ENCODE measurements at regions not wholly inside any gene's neighbourhood (a gene's known extent, or its start where the extent isn't known, plus 50 kb on each side); places are given as distances from the start of the nearest gene placed in this dataset.

- DNase-seq (ENCODE audit: low read depth), result no peak
These were observed 1021.4 kb downstream of the BRD1 start for GRCh38 chr22:48806227-48806781.

DNA sequence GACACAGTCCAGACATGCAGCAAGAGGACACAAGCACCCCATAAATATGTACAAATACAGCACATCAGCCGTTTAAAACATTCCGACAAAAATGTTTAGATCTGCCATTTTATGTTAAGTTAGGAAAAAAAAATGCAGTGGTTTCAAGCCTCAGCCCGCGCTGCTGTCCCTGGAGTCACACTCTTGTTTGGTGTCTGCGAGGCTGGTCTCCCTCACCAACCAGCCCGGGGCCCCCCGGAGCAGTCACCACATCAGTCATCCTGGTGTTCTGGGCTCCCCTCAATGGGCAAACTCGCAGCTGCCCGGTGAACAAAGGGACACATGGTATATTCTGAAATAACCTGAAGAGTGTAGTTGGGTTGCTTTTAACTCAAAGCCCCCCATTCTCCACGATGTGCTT is 1022.2 kb downstream of the BRD1 start:
- no peak for DNase-seq (ENCODE audit: low read depth)

GRCh38 chr22:48804811-48805301 is 1022.8 kb downstream of the BRD1 start:
- DNase-seq (ENCODE audit: low read depth), result no peak

DNA sequence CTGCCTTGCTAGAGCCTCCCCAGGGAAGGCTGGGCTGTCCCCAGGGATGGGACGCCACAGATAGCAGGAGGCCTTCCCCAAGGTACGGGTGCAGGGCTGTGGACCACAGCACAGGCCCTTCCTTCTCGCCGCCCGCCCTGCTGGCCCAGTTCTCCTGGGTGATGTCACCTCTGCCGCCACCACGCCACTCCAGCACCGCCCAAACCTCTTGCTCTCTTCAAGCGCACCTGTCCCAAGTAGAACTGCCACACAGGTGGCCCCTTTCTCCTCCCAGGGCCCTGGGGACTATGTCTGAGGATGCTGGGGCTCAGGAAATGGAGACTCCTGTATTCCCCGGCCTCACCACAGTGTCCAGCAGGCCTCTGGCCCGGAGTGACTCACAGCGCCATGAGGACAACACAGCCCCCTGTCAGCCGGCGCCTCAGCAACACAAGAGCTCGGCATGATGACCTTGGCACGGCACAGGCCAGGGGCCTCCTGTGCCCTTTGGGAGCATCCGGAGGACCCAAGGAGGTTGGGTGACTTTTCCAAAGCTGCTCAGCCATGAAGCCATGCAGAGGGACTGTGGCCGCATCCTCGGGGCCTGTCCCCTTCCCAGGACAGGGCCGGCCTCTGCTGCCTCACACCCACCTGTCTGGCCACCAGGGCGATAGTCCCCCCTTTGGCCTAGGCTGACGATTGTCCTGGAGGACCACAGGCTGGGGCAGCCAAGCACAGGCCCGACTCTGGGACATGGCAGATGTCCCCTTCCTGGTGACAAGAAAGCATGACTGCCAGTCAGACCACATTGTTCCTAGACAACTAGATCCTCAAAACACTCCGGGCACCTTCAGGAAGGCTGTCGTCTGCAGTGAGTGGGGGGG is 1023.5 kb downstream of the BRD1 start:
- no peak for DNase-seq (ENCODE audit: low read depth)

DNA sequence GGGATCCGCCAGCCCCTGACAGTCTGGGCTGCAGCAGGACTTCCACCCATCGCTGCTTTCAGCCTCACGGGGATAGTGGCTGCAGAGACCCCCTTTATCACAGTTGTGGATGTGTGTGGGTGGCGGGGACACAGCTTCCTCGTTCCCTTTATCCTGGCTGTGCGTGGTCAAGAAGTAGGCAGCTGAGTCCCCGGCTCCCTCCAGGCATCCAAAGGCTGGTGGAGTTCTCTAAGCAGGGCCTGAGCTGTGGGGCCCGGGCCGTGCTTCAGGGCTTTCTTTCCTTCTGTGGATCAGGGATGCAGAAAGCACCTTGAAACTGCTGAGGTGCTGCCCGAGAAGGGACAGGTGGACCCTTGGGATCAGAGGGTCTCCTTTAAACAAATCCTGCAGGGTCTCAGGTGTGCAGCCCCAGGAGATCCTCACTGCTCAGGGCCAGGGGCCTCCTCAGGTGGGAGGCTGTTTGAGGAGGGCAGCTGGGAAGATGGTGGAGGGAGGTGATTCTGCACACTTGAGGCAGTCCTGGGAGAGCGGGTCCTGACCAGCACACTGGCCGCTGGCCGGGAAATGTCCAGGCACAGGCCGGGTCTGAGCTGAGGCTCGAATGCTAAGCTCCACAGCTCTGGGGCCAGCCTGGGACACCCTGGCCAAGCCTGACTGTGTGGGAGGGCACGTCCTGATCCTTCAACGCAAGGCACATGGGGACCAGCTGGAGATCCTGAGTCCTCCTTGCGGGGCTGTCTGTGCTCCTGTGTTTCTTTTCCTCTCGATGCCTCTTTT is 1024.3 kb downstream of the BRD1 start:
- DNase-seq (ENCODE audit: low read depth), result no peak

GRCh38 chr22:48802576-48802975 is 1025.1 kb downstream of the BRD1 start:
- no peak for DNase-seq (ENCODE audit: low read depth)

- no peak for DNase-seq (ENCODE audit: low read depth)
These were observed 1026.6 kb downstream of the BRD1 start for GRCh38 chr22:48800886-48801607.

DNA sequence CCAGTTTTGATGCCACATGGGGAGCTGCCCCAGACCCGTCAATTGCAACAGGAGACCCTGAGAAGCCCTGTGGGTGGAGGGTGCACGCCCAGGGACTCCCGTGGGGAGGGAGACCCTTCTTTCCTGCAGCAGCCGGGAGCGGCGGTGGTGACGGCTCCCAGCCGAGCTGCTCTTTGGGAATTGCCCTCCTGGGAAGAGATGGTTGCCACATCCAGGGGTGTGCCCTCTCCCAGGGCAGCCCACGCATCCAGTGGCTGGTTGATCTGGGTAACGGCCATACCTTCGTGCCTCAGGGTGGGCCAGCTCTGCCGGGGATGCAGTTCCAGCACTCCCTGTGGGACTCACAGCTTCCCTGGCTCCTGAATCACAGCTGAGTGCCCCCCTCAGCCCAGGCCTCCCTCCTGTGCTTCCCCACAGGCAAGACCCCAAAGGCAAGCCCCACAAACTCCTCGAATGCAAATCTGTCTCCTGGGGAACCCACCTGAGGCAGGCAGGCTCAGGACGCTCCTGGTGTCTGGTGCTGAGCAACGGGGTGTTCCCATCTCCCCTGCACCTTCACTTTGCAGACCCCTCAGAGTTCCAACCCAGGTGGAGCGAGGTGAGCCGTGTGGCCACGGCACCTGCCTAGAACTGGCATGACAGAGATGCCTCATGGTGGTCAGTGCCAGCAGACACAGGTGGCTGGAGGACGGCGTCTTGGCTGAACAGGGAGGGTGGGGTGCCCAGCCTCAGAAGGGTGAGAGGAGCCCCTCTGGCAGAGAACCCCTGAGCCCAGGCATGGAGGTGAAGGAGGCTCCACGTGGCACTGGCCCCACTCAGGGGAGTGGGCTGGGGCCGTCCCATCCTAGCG is 1027.4 kb downstream of the BRD1 start:
- DNase-seq (ENCODE audit: low read depth), result no peak

GRCh38 chr22:48799227-48799970 is 1028.3 kb downstream of the BRD1 start:
- no peak for DNase-seq (ENCODE audit: low read depth)

GRCh38 chr22:48798281-48799226 is 1029.1 kb downstream of the BRD1 start:
- no peak for DNase-seq (ENCODE audit: low read depth)

DNA sequence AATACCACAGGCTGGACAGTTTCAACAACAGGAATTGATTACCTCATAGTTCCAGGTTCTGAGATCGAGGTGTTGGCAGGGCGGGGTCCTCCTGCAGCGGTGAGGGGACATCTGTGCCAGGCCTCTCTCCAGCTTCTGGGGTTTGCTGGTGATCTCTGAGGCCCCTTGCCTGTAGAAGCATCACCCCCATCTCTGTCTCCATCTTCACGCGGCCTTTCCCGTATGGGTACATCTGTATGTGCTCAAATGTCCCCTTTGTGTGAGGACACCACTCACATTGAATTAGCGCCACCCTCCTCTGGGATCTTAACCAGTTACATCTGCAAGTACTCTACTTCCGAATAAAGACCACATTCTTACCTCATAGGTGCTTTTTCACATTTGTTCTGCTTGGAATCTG is 1029.9 kb downstream of the BRD1 start:
- DNase-seq (ENCODE audit: low read depth), result no peak

- no peak for DNase-seq (ENCODE audit: low read depth)
These were observed 1031.2 kb downstream of the BRD1 start for GRCh38 chr22:48796310-48797015.

DNA sequence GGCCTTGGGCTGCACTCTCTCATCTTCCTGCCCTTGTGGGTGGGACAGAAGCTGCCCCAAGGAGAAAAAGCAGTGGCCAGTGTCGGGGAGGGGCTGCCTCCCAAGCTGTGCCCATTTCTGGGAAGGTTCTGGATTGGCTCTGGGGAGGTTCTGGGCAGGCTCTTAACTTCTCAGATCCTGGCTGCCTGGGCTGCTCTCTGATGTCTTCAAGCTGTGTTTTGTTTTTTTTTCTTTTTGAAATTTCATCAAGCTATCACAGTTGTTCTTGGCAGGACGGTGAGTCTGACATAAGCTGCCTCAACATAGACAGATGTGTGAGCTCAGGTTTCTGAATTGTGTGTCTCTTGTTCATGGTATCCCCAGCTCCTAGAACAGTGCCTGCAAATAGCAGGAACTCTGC is 1032.0 kb downstream of the BRD1 start:
- no peak for DNase-seq (ENCODE audit: low read depth)

DNA sequence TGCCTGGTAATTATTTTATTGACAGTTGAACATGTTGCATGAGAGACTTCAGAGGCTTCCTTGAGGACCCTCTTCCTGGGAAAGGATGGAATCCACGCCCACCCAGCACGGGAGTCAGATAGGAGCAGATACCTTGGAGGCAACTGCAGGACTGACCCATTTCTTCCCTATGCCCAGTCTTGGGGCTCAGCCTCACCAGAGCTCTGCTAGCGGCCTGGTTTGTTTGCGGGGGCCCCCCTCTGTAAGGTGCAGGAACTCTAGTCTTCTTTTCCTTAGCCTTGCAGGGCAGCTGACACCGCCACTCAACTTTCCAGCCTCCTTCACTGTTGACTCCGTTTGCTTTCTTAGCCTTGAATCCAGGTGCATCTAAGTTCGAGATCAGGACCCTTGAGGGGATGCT is 1032.8 kb downstream of the BRD1 start:
- DNase-seq (ENCODE audit: low read depth), result no peak

- DNase-seq (ENCODE audit: low read depth), result no peak
These were observed 1033.7 kb downstream of the BRD1 start for GRCh38 chr22:48793949-48794348.

GRCh38 chr22:48786679-48786996 is 1041.0 kb downstream of the BRD1 start:
- no peak for DNase-seq (ENCODE audit: low read depth)

DNA sequence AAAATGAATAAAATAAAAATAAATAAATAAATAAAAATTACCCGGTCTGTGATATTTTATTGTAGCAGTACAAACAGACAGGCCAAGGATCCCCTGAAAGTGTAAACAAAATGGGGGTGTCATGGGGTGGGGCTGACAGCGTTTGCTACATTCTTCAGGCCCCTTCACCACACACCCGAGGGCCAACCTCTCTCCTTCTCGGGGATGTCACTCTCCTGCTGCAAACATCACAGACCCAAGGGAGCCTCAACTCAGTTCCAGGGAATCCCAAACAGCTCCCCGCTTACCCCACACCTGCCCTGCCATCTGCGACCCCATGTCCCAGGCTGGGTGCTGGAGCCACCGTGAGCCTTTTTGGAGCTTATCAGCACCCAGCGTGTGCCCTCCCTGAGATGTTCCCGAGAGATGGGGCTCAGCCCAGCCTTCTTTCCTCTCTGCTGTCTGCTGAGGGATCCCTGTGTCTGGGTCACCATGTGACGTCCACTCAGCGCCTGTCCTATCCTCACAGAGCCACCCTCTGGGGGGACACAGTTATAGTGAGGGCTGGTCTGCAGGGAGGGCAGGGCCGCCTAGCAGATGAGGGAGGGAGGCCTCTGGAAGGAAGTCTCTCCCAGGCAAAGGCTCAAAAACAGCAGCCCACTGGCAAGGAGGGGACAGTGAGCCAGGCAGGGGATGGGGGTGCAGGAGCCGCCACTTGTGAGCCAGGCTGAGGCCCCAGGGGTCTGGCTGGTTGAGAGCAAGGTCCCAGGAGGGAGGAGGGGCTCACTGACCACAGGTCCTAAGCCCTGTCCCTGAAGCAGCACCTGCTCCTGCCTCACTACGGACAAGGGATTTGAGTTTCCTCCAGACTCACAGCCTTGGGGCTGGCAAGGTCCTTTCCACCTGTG is 1041.6 kb downstream of the BRD1 start:
- DNase-seq (ENCODE audit: low read depth), result no peak

Measured in stimulated activated CD8-positive, alpha-beta memory T cell treated with anti-CD3 and anti-CD28 coated beads, Interleukin-12 subunit alpha, Interleukin-12 subunit beta, amount 100 ng/mL, for 1 hour (primary cell).